ENCODE measurements at regions not wholly inside any gene's neighbourhood (a gene's known extent, or its start where the extent isn't known, plus 50 kb on each side); places are given as distances from the start of the nearest gene placed in this dataset.

DNA sequence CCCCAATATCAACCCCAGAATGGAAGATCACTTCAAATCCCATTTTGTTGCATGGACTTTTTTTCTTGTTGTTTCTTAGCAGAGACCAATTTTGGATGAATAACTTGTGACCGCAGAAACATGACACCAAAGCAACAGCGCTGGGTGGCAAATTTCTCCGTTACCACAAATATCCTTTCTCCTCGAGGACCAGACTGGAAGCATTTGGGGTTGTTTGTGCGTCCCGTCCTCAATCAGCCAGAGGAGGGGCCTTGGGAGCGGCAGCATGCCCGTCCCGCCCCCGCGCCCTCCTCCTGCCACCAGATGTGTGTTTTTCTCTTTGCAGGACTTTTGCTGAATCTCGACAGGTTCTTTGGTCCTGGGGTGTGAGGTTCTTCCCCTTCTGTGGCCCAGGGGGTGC is 282.5 kb upstream of the FOXF1 start:
- Histone ChIP-seq H4K20me1 (replicated peaks; ENCODE audit: control insufficient read depth, extremely low read depth, insufficient read depth, low read length) (no peaks in the 10 kb centered on the region), H3K9ac (replicated peaks; ENCODE audit: extremely low read depth, insufficient read depth, low read length) (no peak overlapping the region), H3K9me1 (replicated peaks; ENCODE audit: control insufficient read depth, extremely low read depth, insufficient read depth, low read length) (no peaks in the 10 kb centered on the region), H3K27ac (ENCODE audit: insufficient read depth, low read depth, low read length) (no peak overlapping the region), H3K9me3 (replicated peaks; ENCODE audit: control insufficient read depth, insufficient read depth, low read length) (no peaks in the 10 kb centered on the region), H2AFZ (ENCODE audit: low read depth, low read length) (no peak overlapping the region), H3K4me3 (replicated peaks in 1 of 3; ENCODE audit: insufficient read depth in 1 of 3, low read depth in 1 of 3, low read length in 3 of 3) (no peak overlapping the region), H3K36me3 (ENCODE audit: control insufficient read depth in 2 of 2, extremely low read depth in 1 of 2, insufficient read depth in 2 of 2, low read length in 2 of 2) (no peaks in the 10 kb centered on the region), H3K79me2 (ENCODE audit: control insufficient read depth, insufficient read depth, low read length) (no peaks in the 10 kb centered on the region), H3K4me2 (ENCODE audit: insufficient read depth, low read length) (no peak overlapping the region), H3K4me1 (ENCODE audit: control insufficient read depth, extremely low read depth, insufficient read depth, low read length) (no peaks in the 10 kb centered on the region), H3K27me3 (ENCODE audit: control insufficient read depth in 2 of 2, insufficient read depth in 2 of 2, low read length in 2 of 2) (peaks cover 4 to 7% of the 10 kb centered on the region in 2 experiments)
- CTCF ChIA-PET: interaction anchor here (0.9 kb wide), 1 partner anchor 23 kb away, joined by 3 read pairs; no protein-coding TSS in a partner anchor
- POLR2A ChIA-PET: no interaction called here
- TF ChIP-seq, protein P1, sequence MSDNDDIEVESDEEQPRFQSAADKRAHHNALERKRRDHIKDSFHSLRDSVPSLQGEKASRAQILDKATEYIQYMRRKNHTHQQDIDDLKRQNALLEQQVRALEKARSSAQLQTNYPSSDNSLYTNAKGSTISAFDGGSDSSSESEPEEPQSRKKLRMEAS (IDR thresholded peaks at IDR 0.05; ENCODE audit: insufficient read depth, insufficient read length): no peak
- TF ChIP-seq JUN (IDR thresholded peaks at IDR 0.05; ENCODE audit: borderline replicate concordance, insufficient read depth, insufficient read length, low read depth): no peak
- TF ChIP-seq POLR2A (IDR thresholded peaks at IDR 0.05; ENCODE audit: low read depth, low read length): no peak
- dilution Hi-C loops (cut with MboI; ENCODE audit: extremely low pct_ligation_motif_present, low sequenced_read_pairs): no loop called here
- intact Hi-C loops (cut with micrococcal nuclease): no loop called here
- no peak for DNase-seq (ENCODE audit: low read depth, low spot score)
- no peak for FAIRE-seq
- no TSS peak for BruUV-seq (replicated peaks)

DNA sequence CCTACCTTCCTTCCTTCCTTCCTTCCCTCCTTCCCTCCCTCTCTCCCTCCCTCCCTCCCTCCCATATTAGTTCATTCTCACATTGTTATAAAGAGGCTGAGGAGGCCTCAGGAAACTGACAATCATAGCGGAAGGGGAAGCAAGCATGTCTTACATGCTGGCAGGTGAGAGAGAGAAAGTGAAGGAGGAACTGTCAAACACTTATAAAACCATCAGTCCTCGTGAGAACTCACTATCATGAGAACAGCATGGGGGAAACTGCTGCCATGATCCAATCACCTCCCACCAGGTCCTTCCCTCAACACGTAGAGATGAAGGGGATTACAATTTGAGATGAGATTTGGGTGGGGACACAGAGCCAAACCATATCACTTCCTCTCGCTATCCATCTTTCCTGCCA is 281.6 kb upstream of the FOXF1 start:
- no peaks in the 10 kb centered on the region for H4K20me1 ChIP-seq (replicated peaks; ENCODE audit: control insufficient read depth, extremely low read depth, insufficient read depth, low read length)
- no peaks in the 10 kb centered on the region for H3K9me1 ChIP-seq (replicated peaks; ENCODE audit: control insufficient read depth, extremely low read depth, insufficient read depth, low read length)
- CTCF ChIA-PET: no interaction called here
- H3K36me3 ChIP-seq (ENCODE audit: control insufficient read depth in 2 of 2, extremely low read depth in 1 of 2, insufficient read depth in 2 of 2, low read length in 2 of 2): no peaks in the 10 kb centered on the region
- BruUV-seq (replicated peaks): no TSS peak
- H3K79me2 ChIP-seq (ENCODE audit: control insufficient read depth, insufficient read depth, low read length): no peaks in the 10 kb centered on the region
- DNase-seq (ENCODE audit: low read depth, low spot score) (no peak), FAIRE-seq (no peak)
- no peaks in the 10 kb centered on the region for H3K4me1 ChIP-seq (ENCODE audit: control insufficient read depth, extremely low read depth, insufficient read depth, low read length)
- no peak overlapping the region for H3K27ac ChIP-seq (ENCODE audit: insufficient read depth, low read depth, low read length)
- H3K9me3 ChIP-seq (replicated peaks; ENCODE audit: control insufficient read depth, insufficient read depth, low read length): no peaks in the 10 kb centered on the region
- no peak overlapping the region for H2AFZ ChIP-seq (ENCODE audit: low read depth, low read length)
- intact Hi-C loops (cut with micrococcal nuclease): no loop called here
- H3K4me3 ChIP-seq (replicated peaks in 1 of 3; ENCODE audit: insufficient read depth in 1 of 3, low read depth in 1 of 3, low read length in 3 of 3): no peak overlapping the region
- no peaks in the 10 kb centered on the region for H3K27me3 ChIP-seq (ENCODE audit: control insufficient read depth in 2 of 2, insufficient read depth in 2 of 2, low read length in 2 of 2)
- TF ChIP-seq GATA2 (IDR thresholded peaks at IDR 0.05; ENCODE audit: insufficient read depth, insufficient read length, low read depth, low read length) (no peak), POLR2AphosphoS5 (IDR thresholded peaks at IDR 0.05; ENCODE audit: insufficient read depth, low read depth, low read length) (no peak), EZH2 (IDR thresholded peaks at IDR 0.05; ENCODE audit: borderline replicate concordance, low read depth, low read length, severe bottlenecking) (no peak), JUN (IDR thresholded peaks at IDR 0.05; ENCODE audit: borderline replicate concordance, insufficient read depth, insufficient read length, low read depth) (no peak), FOS (IDR thresholded peaks at IDR 0.05; ENCODE audit: borderline replicate concordance, insufficient read depth, low read length) (no peak)
- TF ChIP-seq, protein P2, sequence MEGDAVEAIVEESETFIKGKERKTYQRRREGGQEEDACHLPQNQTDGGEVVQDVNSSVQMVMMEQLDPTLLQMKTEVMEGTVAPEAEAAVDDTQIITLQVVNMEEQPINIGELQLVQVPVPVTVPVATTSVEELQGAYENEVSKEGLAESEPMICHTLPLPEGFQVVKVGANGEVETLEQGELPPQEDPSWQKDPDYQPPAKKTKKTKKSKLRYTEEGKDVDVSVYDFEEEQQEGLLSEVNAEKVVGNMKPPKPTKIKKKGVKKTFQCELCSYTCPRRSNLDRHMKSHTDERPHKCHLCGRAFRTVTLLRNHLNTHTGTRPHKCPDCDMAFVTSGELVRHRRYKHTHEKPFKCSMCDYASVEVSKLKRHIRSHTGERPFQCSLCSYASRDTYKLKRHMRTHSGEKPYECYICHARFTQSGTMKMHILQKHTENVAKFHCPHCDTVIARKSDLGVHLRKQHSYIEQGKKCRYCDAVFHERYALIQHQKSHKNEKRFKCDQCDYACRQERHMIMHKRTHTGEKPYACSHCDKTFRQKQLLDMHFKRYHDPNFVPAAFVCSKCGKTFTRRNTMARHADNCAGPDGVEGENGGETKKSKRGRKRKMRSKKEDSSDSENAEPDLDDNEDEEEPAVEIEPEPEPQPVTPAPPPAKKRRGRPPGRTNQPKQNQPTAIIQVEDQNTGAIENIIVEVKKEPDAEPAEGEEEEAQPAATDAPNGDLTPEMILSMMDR (IDR thresholded peaks at IDR 0.05; ENCODE audit: extremely low read depth in 1 of 2, insufficient read depth in 1 of 2, low read depth in 1 of 2, low read length in 2 of 2): no peak
- H3K4me2 ChIP-seq (ENCODE audit: insufficient read depth, low read length): no peak overlapping the region
- dilution Hi-C loops (cut with MboI; ENCODE audit: extremely low pct_ligation_motif_present, low sequenced_read_pairs): no loop called here
- POLR2A ChIA-PET: no interaction called here
- no peak overlapping the region for H3K9ac ChIP-seq (replicated peaks; ENCODE audit: extremely low read depth, insufficient read depth, low read length)

Measured in endothelial cell of umbilical vein (primary cell).